Activated T-cell treated with anti-CD3 and anti-CD28 coated beads, Interleukin-2, amount 50 U/mL, for 24 hours (primary cell): ENCODE measurements at regions not wholly inside any gene's neighbourhood (a gene's known extent, or its start where the extent isn't known, plus 50 kb on each side); places are given as distances from the start of the nearest gene placed in this dataset.

Experiments
- DNase-seq: peaks from one replicate; pipeline ENCODE4 v3.0.0-alpha.2; 2020
- H3K27ac Mint-ChIP-seq: 2 replicates; pipeline ENCODE4 v1.8.0; 2020; ENCODE audit warnings: mild to moderate bottlenecking, mixed read lengths
- H3K27me3 Mint-ChIP-seq: 2 replicates; pipeline ENCODE4 v1.8.0; 2020; ENCODE audit warnings: mixed read lengths
- H3K36me3 Mint-ChIP-seq: 2 replicates; pipeline ENCODE4 v1.8.0; 2020; ENCODE audit warnings: low read depth, mixed read lengths
- H3K4me1 Mint-ChIP-seq: 2 replicates; pipeline ENCODE4 v1.8.0; 2020; ENCODE audit warnings: low read depth, mixed read lengths
- H3K4me3 Mint-ChIP-seq: 2 replicates; pipeline ENCODE4 v1.8.0; 2020; ENCODE audit warnings: mild to moderate bottlenecking, moderate library complexity, mixed read lengths
- H3K9me3 Mint-ChIP-seq: 2 replicates; pipeline ENCODE4 v1.8.0; 2020; ENCODE audit warnings: mixed read lengths

DNA sequence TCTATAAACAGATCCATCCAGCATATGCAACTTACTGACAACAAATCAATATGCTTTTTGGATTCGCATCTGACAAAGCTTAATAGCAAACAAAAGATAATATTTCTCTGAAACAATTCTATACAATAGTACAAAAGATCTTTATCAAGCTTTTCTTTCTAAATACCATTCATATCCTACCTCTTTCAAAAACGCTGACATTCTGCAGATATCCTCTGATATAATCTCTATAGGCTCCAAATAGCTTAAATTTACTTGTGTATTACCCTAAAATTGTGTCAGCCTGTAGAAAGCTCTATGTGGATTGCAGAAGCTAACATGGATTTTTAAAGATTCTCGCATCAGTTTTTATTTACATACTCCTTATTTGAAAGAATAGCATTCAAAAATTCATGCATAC lies 260.6 kb downstream of the GASK1B start:
- Mint-ChIP-seq H3K36me3 (no peaks in the 10 kb centered on the region), H3K9me3 (no peaks in the 10 kb centered on the region), H3K4me1 (no peaks in the 10 kb centered on the region), H3K4me3 (no peak overlapping the region), H3K27me3 (no peaks in the 10 kb centered on the region), H3K27ac (no peak overlapping the region)
- no peak for DNase-seq

- Mint-ChIP-seq H3K36me3 (no peaks in the 10 kb centered on the region), H3K9me3 (no peaks in the 10 kb centered on the region), H3K4me1 (no peaks in the 10 kb centered on the region), H3K27ac (no peak overlapping the region), H3K27me3 (no peaks in the 10 kb centered on the region), H3K4me3 (no peak overlapping the region)
- no peak for DNase-seq
Measured at GRCh38 chr4:157911662-157912061, 261.2 kb downstream of the GASK1B start.

GRCh38 chr4:157908691-157909090 lies 264.1 kb downstream of the GASK1B start:
- DNase-seq, result no peak
- no peaks in the 10 kb centered on the region for H3K36me3 Mint-ChIP-seq
- no peak overlapping the region for H3K4me3 Mint-ChIP-seq
- no peaks in the 10 kb centered on the region for H3K9me3 Mint-ChIP-seq
- H3K27ac Mint-ChIP-seq, result no peak overlapping the region
- H3K27me3 Mint-ChIP-seq, result no peaks in the 10 kb centered on the region
- H3K4me1 Mint-ChIP-seq, result no peaks in the 10 kb centered on the region

GRCh38 chr4:157908031-157908430 lies 264.8 kb downstream of the GASK1B start:
- no peaks in the 10 kb centered on the region for H3K9me3 Mint-ChIP-seq
- no peak overlapping the region for H3K27ac Mint-ChIP-seq
- H3K4me1 Mint-ChIP-seq, result no peaks in the 10 kb centered on the region
- H3K36me3 Mint-ChIP-seq, result no peaks in the 10 kb centered on the region
- no peak overlapping the region for H3K4me3 Mint-ChIP-seq
- no peak for DNase-seq
- H3K27me3 Mint-ChIP-seq, result no peaks in the 10 kb centered on the region

- Mint-ChIP-seq H3K27ac (no peak overlapping the region), H3K4me1 (no peaks in the 10 kb centered on the region), H3K9me3 (no peaks in the 10 kb centered on the region), H3K4me3 (no peak overlapping the region), H3K27me3 (no peaks in the 10 kb centered on the region), H3K36me3 (no peaks in the 10 kb centered on the region)
- no peak for DNase-seq
Measured at GRCh38 chr4:157907226-157907946, 265.4 kb downstream of the GASK1B start.

GRCh38 chr4:157898836-157899605 lies 273.8 kb downstream of the GASK1B start:
- Mint-ChIP-seq H3K4me3 (no peak overlapping the region), H3K27me3 (no peaks in the 10 kb centered on the region), H3K4me1 (no peaks in the 10 kb centered on the region), H3K36me3 (no peaks in the 10 kb centered on the region), H3K9me3 (peaks cover 6% of the 10 kb centered on the region), H3K27ac (no peak overlapping the region)
- no peak for DNase-seq

GRCh38 chr4:157897855-157898370 lies 274.9 kb downstream of the GASK1B start:
- Mint-ChIP-seq H3K4me1 (no peaks in the 10 kb centered on the region), H3K4me3 (no peak overlapping the region), H3K36me3 (no peaks in the 10 kb centered on the region), H3K27ac (no peak overlapping the region), H3K9me3 (peaks cover 6% of the 10 kb centered on the region), H3K27me3 (no peaks in the 10 kb centered on the region)
- no peak for DNase-seq

- Mint-ChIP-seq H3K27ac (no peak overlapping the region), H3K36me3 (no peaks in the 10 kb centered on the region), H3K4me1 (no peaks in the 10 kb centered on the region), H3K4me3 (no peak overlapping the region), H3K27me3 (no peaks in the 10 kb centered on the region), H3K9me3 (peaks cover 5% of the 10 kb centered on the region)
- DNase-seq, result no peak
Measured at GRCh38 chr4:157896726-157897125, 276.1 kb downstream of the GASK1B start.

GRCh38 chr4:157895205-157895604 lies 277.6 kb downstream of the GASK1B start:
- Mint-ChIP-seq H3K27ac (no peak overlapping the region), H3K36me3 (no peaks in the 10 kb centered on the region), H3K9me3 (no peaks in the 10 kb centered on the region), H3K4me1 (no peaks in the 10 kb centered on the region), H3K4me3 (no peak overlapping the region), H3K27me3 (no peaks in the 10 kb centered on the region)
- no peak for DNase-seq

GRCh38 chr4:157889788-157890187 lies 283.0 kb downstream of the GASK1B start:
- H3K27ac Mint-ChIP-seq, result no peak overlapping the region

DNA sequence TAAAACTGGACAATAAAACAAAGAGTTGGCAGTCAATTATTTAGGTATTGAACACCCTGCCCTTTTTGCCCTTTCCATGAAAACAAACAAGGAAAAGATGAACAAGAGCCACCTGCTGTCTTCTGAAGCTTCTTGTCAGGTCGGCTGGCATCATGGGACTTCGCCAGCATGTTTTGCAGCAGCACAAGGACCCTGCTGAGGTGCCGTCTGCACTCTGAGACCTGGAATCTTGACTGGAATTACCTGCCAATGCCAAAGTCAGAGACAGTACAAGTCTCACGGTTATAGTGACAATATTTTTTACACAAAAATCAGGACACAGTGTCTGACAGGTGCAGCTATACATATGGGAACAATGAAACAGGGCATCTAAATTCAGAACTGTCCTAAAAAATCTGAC lies 284.5 kb downstream of the GASK1B start:
- Mint-ChIP-seq H3K36me3 (no peaks in the 10 kb centered on the region), H3K4me1 (no peaks in the 10 kb centered on the region), H3K27ac (no peak overlapping the region), H3K27me3 (no peaks in the 10 kb centered on the region), H3K4me3 (no peak overlapping the region), H3K9me3 (no peaks in the 10 kb centered on the region)
- no peak for DNase-seq

More at GRCh38 chr4:157889788-157890187, 283.0 kb downstream of the GASK1B start:
- no peaks in the 10 kb centered on the region for H3K27me3 Mint-ChIP-seq
- no peaks in the 10 kb centered on the region for H3K9me3 Mint-ChIP-seq
- no peak for DNase-seq
- no peaks in the 10 kb centered on the region for H3K36me3 Mint-ChIP-seq
- H3K4me1 Mint-ChIP-seq, result no peaks in the 10 kb centered on the region
- H3K4me3 Mint-ChIP-seq, result no peak overlapping the region

DNA sequence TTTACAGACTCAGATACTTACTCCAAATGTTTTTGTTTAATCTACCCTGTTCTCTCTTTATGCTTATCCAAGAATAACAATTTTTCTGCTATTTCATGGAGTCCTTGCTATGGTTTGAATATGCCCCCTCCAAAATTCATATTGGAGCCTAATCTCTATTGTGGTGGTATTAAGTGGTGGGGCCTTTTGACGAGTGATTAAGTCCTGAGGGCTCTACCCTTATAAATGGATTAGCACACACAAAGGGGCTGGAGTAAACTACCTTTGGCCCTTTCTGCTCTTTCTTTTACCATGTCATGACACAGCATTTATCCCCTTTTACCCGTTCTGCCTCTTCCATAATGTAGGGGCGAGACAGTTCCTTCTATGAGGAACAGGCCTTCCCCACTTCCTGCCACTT lies 285.5 kb downstream of the GASK1B start:
- H3K9me3 Mint-ChIP-seq, result no peaks in the 10 kb centered on the region
- H3K36me3 Mint-ChIP-seq, result no peaks in the 10 kb centered on the region
- DNase-seq, result no peak
- H3K27me3 Mint-ChIP-seq, result no peaks in the 10 kb centered on the region
- no peak overlapping the region for H3K27ac Mint-ChIP-seq
- H3K4me1 Mint-ChIP-seq, result no peaks in the 10 kb centered on the region
- H3K4me3 Mint-ChIP-seq, result no peak overlapping the region

DNA sequence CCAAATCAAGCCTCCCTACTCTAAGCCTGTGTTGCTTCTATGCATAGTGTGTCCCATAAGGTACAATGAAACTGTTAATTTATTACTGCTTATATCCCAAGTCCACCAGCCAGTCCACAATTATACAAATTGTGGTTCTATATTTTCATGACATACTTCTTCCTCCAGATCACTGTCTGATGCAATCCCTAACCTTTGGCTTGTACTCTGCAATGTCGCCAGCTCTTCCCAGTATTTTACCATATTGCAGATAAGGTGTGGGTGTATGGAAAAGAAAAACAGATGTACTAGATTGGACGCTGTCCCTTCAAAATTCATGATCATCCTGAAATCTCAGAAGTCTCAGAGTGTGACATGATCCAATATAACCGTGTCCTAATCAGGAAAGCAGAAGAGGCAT lies 286.2 kb downstream of the GASK1B start:
- H3K4me3 Mint-ChIP-seq, result no peak overlapping the region
- no peak overlapping the region for H3K27ac Mint-ChIP-seq
- H3K27me3 Mint-ChIP-seq, result no peaks in the 10 kb centered on the region
- no peaks in the 10 kb centered on the region for H3K36me3 Mint-ChIP-seq
- DNase-seq, result no peak
- no peaks in the 10 kb centered on the region for H3K4me1 Mint-ChIP-seq
- no peaks in the 10 kb centered on the region for H3K9me3 Mint-ChIP-seq

GRCh38 chr4:157885811-157886210 lies 287.0 kb downstream of the GASK1B start:
- no peak overlapping the region for H3K4me3 Mint-ChIP-seq
- H3K4me1 Mint-ChIP-seq, result no peaks in the 10 kb centered on the region
- H3K36me3 Mint-ChIP-seq, result no peaks in the 10 kb centered on the region
- DNase-seq, result no peak
- H3K27ac Mint-ChIP-seq, result no peak overlapping the region
- H3K9me3 Mint-ChIP-seq, result no peaks in the 10 kb centered on the region
- H3K27me3 Mint-ChIP-seq, result no peaks in the 10 kb centered on the region

DNA sequence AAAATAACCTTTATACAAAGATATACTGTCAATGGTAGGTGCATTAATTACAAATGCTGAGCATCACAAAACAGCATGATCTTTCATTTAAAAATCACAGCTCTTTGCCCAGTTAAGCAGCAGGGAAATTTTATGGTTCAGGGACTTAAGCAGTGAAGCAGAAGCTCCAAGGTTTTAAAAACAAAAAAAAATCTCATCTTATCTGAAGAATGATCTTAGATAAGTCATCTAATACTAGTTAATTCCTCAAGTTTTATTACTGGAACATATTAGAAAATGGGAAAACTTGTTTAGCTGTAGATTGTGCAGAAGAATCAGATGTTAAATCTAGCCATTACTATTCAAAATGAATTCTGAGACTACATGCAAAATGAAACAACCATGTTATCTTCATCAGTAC lies 289.9 kb downstream of the GASK1B start:
- Mint-ChIP-seq H3K27ac (no peak overlapping the region), H3K27me3 (no peaks in the 10 kb centered on the region), H3K36me3 (no peaks in the 10 kb centered on the region), H3K4me3 (no peak overlapping the region), H3K9me3 (no peaks in the 10 kb centered on the region), H3K4me1 (no peaks in the 10 kb centered on the region)
- DNase-seq, result no peak
